SK-N-SH (cell line): ENCODE measurements at regions not wholly inside any gene's neighbourhood (a gene's known extent, or its start where the extent isn't known, plus 50 kb on each side); places are given as distances from the start of the nearest gene placed in this dataset.

Experiments used
- CTCF ChIA-PET: fragments of 300-600, 350-600 bp; formaldehyde crosslinking; extraction: SDS; loops from one replicate; lab custom pipeline; 2021; lab: Yijun Ruan, JAX
- POLR2A ChIA-PET: fragments of 350-600 bp; sonication (Branson Sonifier 250); formaldehyde crosslinking; extraction: SDS; loops from one replicate; lab custom pipeline; 2020; ENCODE audit warnings: antibody characterized with exemption, inconsistent platforms; lab: Yijun Ruan, JAX
- DNase-seq: peaks from one replicate; pipeline ENCODE4 v3.0.0; 2012
- H2AFZ ChIP-seq: fragments of 200-600 bp; sonication (generic); 2 replicates; pipeline ENCODE4 v1.8.1; 2016; ENCODE audit warnings: antibody characterized with exemption, mild to moderate bottlenecking, low read depth
- H3F3A ChIP-seq: fragments of 200-600 bp; sonication (generic); replicated peaks from 2 replicates; pipeline ENCODE3; 2016; ENCODE audit warnings: antibody characterized with exemption, mild to moderate bottlenecking; ENCODE audit not compliant: insufficient read depth
- H3K27ac ChIP-seq, 2 experiments: fragments of 200-500 bp in 1 of 2; fragments of 200-600 bp in 1 of 2; sonication (Bioruptor generic) in 1 of 2; sonication (generic), shearing (Covaris generic) in 1 of 2; 2 replicates each; pipeline versions ENCODE4 v1.5.1 to v1.6.1; 2014 to 2016; ENCODE audit warnings: low read depth in 2 of 2, inconsistent platforms in 1 of 2, low read length in 1 of 2, mild to moderate bottlenecking in 1 of 2, mixed read lengths in 1 of 2
- H3K27me3 ChIP-seq: fragments of 200-600 bp; sonication (generic), shearing (Covaris generic); 2 replicates; pipeline ENCODE4 v1.6.1; 2016; ENCODE audit warnings: mixed run types; ENCODE audit not compliant: insufficient read depth
- H3K36me3 ChIP-seq, 2 experiments: fragments of 200-500 bp in 1 of 2; fragments of 200-600 bp in 1 of 2; sonication (Bioruptor generic) in 1 of 2; sonication (generic) in 1 of 2; replicated peaks in 1 of 2; 2 replicates each; pipeline versions ENCODE3 to v1.5.1; 2014 to 2016; ENCODE audit warnings: low read length in 1 of 2, mild to moderate bottlenecking in 1 of 2; ENCODE audit not compliant: insufficient read depth in 2 of 2, control insufficient read depth in 1 of 2
- H3K4me1 ChIP-seq, 2 experiments: fragments of 200-500 bp in 1 of 2; fragments of 200-600 bp in 1 of 2; sonication (Bioruptor generic) in 1 of 2; sonication (generic), shearing (Covaris generic) in 1 of 2; 2 replicates each; pipeline versions ENCODE4 v1.5.1 to v1.6.1; 2014 to 2016; ENCODE audit warnings: low read depth in 1 of 2, low read length in 1 of 2, mixed run types in 1 of 2; ENCODE audit not compliant: insufficient read depth in 2 of 2, control insufficient read depth in 1 of 2
- H3K4me2 ChIP-seq: fragments of 200-600 bp; sonication (generic), shearing (Covaris generic); 2 replicates; pipeline ENCODE4 v1.6.1; 2017; ENCODE audit warnings: mixed run types
- H3K4me3 ChIP-seq, 2 experiments: fragments of 200-500 bp in 1 of 2; fragments of 200-600 bp in 1 of 2; sonication (Bioruptor generic) in 1 of 2; sonication (generic), shearing (Covaris generic) in 1 of 2; 2 replicates each; pipeline versions ENCODE4 v1.5.1 to v1.8.1; 2014 to 2016; ENCODE audit warnings: low read depth in 2 of 2, inconsistent platforms in 1 of 2, low read length in 1 of 2, mild to moderate bottlenecking in 1 of 2, mixed read lengths in 1 of 2, moderate library complexity in 1 of 2
- H3K79me2 ChIP-seq: fragments of 200-600 bp; sonication (generic); 2 replicates; pipeline ENCODE4 v1.8.1; 2017; ENCODE audit warnings: mild to moderate bottlenecking; ENCODE audit not compliant: insufficient read depth
- H3K9ac ChIP-seq: fragments of 200-600 bp; sonication (generic); 2 replicates; pipeline ENCODE4 v1.6.1; 2017; ENCODE audit warnings: mixed run types
- H3K9me2 ChIP-seq: fragments of 200-600 bp; sonication (generic); 2 replicates; pipeline ENCODE4 v1.6.1; 2017; ENCODE audit warnings: mixed run types
- H3K9me3 ChIP-seq: fragments of 200-600 bp; sonication (generic); 2 replicates; pipeline ENCODE4 v1.6.1; 2017; ENCODE audit warnings: mixed run types, mild to moderate bottlenecking, moderate library complexity
- H4K20me1 ChIP-seq: fragments of 200-600 bp; sonication (generic); 2 replicates; pipeline ENCODE4 v1.6.1; 2017; ENCODE audit warnings: mild to moderate bottlenecking, mixed run types; ENCODE audit not compliant: insufficient read depth
- CTCF ChIP-seq: fragments of 200-600 bp; sonication (generic); IDR thresholded peaks from 2 replicates; pipeline ENCODE4 v1.6.1; 2017; ENCODE audit warnings: antibody characterized with exemption, mild to moderate bottlenecking, moderate library complexity
- ELF1 ChIP-seq: IDR thresholded peaks from 2 replicates; pipeline ENCODE4 v1.4.0; 2012
- FOXJ3 ChIP-seq: sonication (generic); formaldehyde crosslinking; IDR thresholded peaks from 2 replicates; pipeline ENCODE4 v1.5.1; 2020; ENCODE audit warnings: mild to moderate bottlenecking, missing genetic modification reagents
- FOXM1 ChIP-seq: IDR thresholded peaks from 2 replicates; pipeline ENCODE4 v1.4.0; 2012; ENCODE audit warnings: low read depth, mild to moderate bottlenecking
- GATA2 ChIP-seq: sonication (generic); formaldehyde crosslinking; IDR thresholded peaks from 2 replicates; pipeline ENCODE4 v1.5.0; 2020; ENCODE audit warnings: mild to moderate bottlenecking, missing genetic modification reagents
- JUND ChIP-seq: IDR thresholded peaks from 2 replicates; pipeline ENCODE4 v1.4.0; 2012
- NFIC ChIP-seq: IDR thresholded peaks from 2 replicates; pipeline ENCODE4 v1.4.0; 2012; ENCODE audit warnings: borderline replicate concordance
- NRF1 ChIP-seq: IDR thresholded peaks from 2 replicates; pipeline ENCODE4 v1.6.1; 2012; ENCODE audit warnings: low read depth, mild to moderate bottlenecking, low read length
- RCOR1 ChIP-seq: fragments of 150-350 bp; IDR thresholded peaks from 2 replicates; pipeline ENCODE4 v1.6.1; 2017; ENCODE audit warnings: antibody characterized with exemption, low read length
- RXRA ChIP-seq: IDR thresholded peaks from 2 replicates; pipeline ENCODE4 v1.4.0; 2012; ENCODE audit warnings: low read depth, mild to moderate bottlenecking, borderline replicate concordance
- TAF1 ChIP-seq: IDR thresholded peaks from 2 replicates; pipeline ENCODE4 v1.6.1; 2012; ENCODE audit warnings: low read depth, mild to moderate bottlenecking, low read length, moderate library complexity, borderline replicate concordance
- TEAD4 ChIP-seq: IDR thresholded peaks from 2 replicates; pipeline ENCODE4 v1.4.0; 2012; ENCODE audit warnings: mild to moderate bottlenecking, borderline replicate concordance; ENCODE audit not compliant: insufficient read depth
- WGBS: methylation state at CpG from one replicate; pipeline ENCODE4 v1.1.6; 2017; ENCODE audit warnings: low lambda C conversion rate; 5-methylcytosine and 5-hydroxymethylcytosine counted together
- TF ChIP-seq, protein P1 (sequence below): fragments of 150-350 bp; IDR thresholded peaks from 2 replicates; pipeline ENCODE4 v1.6.1; 2016; ENCODE audit warnings: mild to moderate bottlenecking, low read depth, low read length
- TF ChIP-seq, protein P2 (sequence below): IDR thresholded peaks from 2 replicates; pipeline ENCODE4 v1.4.0; 2012; ENCODE audit warnings: low read depth, borderline replicate concordance
- TF ChIP-seq, protein P3 (sequence below): IDR thresholded peaks from 2 replicates; pipeline ENCODE4 v1.6.1; 2012; ENCODE audit warnings: mild to moderate bottlenecking, low read depth, low read length, moderate library complexity
- TF ChIP-seq, protein P4 (sequence below): fragments of 150-350 bp; IDR thresholded peaks from 2 replicates; pipeline ENCODE4 v1.6.1; 2017; ENCODE audit warnings: antibody characterized with exemption, low read length, low read depth, borderline replicate concordance
- TF ChIP-seq, protein P5 (sequence below): IDR thresholded peaks from 2 replicates; pipeline ENCODE4 v1.4.0; 2012; ENCODE audit warnings: low read depth

DNA sequence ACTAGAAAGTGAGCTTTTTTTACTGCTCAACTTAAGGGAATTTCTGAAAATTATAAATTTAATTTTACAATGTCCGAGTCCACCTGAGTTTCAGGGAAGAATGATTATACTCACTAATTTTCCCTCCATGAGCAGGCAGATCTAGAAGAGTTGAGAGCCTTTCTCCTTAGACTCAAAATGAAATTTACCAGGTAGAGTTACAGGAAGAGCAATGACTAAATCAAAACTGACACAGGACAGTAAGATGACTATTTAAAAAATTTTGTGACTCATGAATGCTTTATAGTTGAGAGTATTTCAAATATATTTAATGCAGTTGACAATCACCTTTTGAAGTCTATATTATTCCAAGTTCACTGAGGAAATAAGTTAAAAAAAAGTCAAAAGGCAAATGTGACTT is 198.1 kb upstream of the NRSN1 start:
- POLR2A ChIA-PET = no interaction called here

More for the DNA sequence above, 198.1 kb upstream of the NRSN1 start:
- no peak for DNase-seq
- no peak overlapping the region for H2AFZ ChIP-seq
- TF ChIP-seq RXRA (no peak), FOXM1 (no peak), CTCF (no peak), TAF1 (no peak), NRF1 (no peak), TEAD4 (no peak), RCOR1 (no peak), NFIC (no peak), GATA2 (CRISPR knock-in tag) (no peak), FOXJ3 (CRISPR knock-in tag) (no peak), JUND (no peak), ELF1 (no peak)
- TF ChIP-seq, protein P1, sequence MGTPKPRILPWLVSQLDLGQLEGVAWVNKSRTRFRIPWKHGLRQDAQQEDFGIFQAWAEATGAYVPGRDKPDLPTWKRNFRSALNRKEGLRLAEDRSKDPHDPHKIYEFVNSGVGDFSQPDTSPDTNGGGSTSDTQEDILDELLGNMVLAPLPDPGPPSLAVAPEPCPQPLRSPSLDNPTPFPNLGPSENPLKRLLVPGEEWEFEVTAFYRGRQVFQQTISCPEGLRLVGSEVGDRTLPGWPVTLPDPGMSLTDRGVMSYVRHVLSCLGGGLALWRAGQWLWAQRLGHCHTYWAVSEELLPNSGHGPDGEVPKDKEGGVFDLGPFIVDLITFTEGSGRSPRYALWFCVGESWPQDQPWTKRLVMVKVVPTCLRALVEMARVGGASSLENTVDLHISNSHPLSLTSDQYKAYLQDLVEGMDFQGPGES = no peak
- TF ChIP-seq, protein P2, sequence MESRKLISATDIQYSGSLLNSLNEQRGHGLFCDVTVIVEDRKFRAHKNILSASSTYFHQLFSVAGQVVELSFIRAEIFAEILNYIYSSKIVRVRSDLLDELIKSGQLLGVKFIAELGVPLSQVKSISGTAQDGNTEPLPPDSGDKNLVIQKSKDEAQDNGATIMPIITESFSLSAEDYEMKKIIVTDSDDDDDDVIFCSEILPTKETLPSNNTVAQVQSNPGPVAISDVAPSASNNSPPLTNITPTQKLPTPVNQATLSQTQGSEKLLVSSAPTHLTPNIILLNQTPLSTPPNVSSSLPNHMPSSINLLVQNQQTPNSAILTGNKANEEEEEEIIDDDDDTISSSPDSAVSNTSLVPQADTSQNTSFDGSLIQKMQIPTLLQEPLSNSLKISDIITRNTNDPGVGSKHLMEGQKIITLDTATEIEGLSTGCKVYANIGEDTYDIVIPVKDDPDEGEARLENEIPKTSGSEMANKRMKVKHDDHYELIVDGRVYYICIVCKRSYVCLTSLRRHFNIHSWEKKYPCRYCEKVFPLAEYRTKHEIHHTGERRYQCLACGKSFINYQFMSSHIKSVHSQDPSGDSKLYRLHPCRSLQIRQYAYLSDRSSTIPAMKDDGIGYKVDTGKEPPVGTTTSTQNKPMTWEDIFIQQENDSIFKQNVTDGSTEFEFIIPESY = no peak
- TF ChIP-seq, protein P3, sequence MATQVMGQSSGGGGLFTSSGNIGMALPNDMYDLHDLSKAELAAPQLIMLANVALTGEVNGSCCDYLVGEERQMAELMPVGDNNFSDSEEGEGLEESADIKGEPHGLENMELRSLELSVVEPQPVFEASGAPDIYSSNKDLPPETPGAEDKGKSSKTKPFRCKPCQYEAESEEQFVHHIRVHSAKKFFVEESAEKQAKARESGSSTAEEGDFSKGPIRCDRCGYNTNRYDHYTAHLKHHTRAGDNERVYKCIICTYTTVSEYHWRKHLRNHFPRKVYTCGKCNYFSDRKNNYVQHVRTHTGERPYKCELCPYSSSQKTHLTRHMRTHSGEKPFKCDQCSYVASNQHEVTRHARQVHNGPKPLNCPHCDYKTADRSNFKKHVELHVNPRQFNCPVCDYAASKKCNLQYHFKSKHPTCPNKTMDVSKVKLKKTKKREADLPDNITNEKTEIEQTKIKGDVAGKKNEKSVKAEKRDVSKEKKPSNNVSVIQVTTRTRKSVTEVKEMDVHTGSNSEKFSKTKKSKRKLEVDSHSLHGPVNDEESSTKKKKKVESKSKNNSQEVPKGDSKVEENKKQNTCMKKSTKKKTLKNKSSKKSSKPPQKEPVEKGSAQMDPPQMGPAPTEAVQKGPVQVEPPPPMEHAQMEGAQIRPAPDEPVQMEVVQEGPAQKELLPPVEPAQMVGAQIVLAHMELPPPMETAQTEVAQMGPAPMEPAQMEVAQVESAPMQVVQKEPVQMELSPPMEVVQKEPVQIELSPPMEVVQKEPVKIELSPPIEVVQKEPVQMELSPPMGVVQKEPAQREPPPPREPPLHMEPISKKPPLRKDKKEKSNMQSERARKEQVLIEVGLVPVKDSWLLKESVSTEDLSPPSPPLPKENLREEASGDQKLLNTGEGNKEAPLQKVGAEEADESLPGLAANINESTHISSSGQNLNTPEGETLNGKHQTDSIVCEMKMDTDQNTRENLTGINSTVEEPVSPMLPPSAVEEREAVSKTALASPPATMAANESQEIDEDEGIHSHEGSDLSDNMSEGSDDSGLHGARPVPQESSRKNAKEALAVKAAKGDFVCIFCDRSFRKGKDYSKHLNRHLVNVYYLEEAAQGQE = no peak
- TF ChIP-seq, protein P4, sequence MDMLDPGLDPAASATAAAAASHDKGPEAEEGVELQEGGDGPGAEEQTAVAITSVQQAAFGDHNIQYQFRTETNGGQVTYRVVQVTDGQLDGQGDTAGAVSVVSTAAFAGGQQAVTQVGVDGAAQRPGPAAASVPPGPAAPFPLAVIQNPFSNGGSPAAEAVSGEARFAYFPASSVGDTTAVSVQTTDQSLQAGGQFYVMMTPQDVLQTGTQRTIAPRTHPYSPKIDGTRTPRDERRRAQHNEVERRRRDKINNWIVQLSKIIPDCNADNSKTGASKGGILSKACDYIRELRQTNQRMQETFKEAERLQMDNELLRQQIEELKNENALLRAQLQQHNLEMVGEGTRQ = no peak
- TF ChIP-seq, protein P5, sequence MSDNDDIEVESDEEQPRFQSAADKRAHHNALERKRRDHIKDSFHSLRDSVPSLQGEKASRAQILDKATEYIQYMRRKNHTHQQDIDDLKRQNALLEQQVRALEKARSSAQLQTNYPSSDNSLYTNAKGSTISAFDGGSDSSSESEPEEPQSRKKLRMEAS = no peak
- TF ChIP-seq, all 33 proteins: peak for 0
- Histone ChIP-seq H3F3A (no peaks in the 10 kb centered on the region), H3K4me3 (no peak overlapping the region), H4K20me1 (no peaks in the 10 kb centered on the region), H3K79me2 (no peaks in the 10 kb centered on the region), H3K4me1 (no peaks in the 10 kb centered on the region), H3K4me2 (no peak overlapping the region), H3K27ac (no peak overlapping the region), H3K9ac (no peak overlapping the region), H3K36me3 (no peaks in the 10 kb centered on the region), H3K9me3 (no peaks in the 10 kb centered on the region; the same call in 1 of the 2 replicates), H3K9me2 (no peaks in the 10 kb centered on the region), H3K27me3 (no peaks in the 10 kb centered on the region)
- WGBS = 36% methylated on average over 1 of the region's 1 CpG
- CTCF ChIA-PET = no interaction called here
